ENCODE measurements at regions not wholly inside any gene's neighbourhood (a gene's known extent, or its start where the extent isn't known, plus 50 kb on each side); places are given as distances from the start of the nearest gene placed in this dataset.

DNA sequence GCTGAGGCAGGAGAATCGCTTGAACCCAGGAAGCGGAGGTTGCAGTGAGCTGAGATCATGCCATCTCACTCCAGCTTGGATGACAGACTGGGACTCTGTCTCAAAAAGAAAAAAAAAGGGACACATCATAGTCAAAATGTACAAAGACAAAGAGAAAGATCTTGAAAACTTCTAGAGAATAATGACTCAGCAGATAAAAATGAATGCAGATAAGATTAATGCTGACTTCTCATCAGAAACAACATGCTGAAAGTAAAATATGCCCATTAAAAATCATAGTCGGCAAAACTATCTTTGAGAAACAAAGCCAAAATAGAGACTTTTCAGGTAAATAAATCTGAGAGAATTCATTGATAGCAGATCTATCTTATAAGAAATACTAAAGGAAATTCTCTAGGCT lies 271.1 kb upstream of the GPR149 start:
- no peak overlapping the region for H3K27ac ChIP-seq (ENCODE audit: low read depth, low read length)
- no peak overlapping the region for H3K4me3 ChIP-seq (ENCODE audit: insufficient read depth, low read length)
- DNase-seq (ENCODE audit: insufficient read length, low spot score, missing footprints), result no peak
- no peaks in the 10 kb centered on the region for H4K20me1 ChIP-seq (ENCODE audit: insufficient read depth, low read length)
- no peaks in the 10 kb centered on the region for H3K27me3 ChIP-seq (ENCODE audit: insufficient read depth, low read length)
- no peak overlapping the region for H2AFZ ChIP-seq (ENCODE audit: low read length)
- TF ChIP-seq, protein P1, sequence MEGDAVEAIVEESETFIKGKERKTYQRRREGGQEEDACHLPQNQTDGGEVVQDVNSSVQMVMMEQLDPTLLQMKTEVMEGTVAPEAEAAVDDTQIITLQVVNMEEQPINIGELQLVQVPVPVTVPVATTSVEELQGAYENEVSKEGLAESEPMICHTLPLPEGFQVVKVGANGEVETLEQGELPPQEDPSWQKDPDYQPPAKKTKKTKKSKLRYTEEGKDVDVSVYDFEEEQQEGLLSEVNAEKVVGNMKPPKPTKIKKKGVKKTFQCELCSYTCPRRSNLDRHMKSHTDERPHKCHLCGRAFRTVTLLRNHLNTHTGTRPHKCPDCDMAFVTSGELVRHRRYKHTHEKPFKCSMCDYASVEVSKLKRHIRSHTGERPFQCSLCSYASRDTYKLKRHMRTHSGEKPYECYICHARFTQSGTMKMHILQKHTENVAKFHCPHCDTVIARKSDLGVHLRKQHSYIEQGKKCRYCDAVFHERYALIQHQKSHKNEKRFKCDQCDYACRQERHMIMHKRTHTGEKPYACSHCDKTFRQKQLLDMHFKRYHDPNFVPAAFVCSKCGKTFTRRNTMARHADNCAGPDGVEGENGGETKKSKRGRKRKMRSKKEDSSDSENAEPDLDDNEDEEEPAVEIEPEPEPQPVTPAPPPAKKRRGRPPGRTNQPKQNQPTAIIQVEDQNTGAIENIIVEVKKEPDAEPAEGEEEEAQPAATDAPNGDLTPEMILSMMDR (IDR thresholded peaks at IDR 0.05; ENCODE audit: extremely low read depth, low read depth, low read length), result no peak
- H3K79me2 ChIP-seq (ENCODE audit: insufficient read depth, low read length), result no peaks in the 10 kb centered on the region
- H3K4me2 ChIP-seq (ENCODE audit: insufficient read depth, low read length), result no peak overlapping the region
- no peaks in the 10 kb centered on the region for H3K9me3 ChIP-seq (ENCODE audit: low read depth, low read length)
- H3K36me3 ChIP-seq (ENCODE audit: insufficient read depth, low read length), result no peaks in the 10 kb centered on the region
- H3K4me1 ChIP-seq (ENCODE audit: insufficient read depth, low read length), result no peaks in the 10 kb centered on the region

GRCh38 chr3:154690413-154690812 lies 260.4 kb upstream of the GPR149 start:
- Histone ChIP-seq H2AFZ (ENCODE audit: low read length) (no peak overlapping the region), H3K4me1 (ENCODE audit: insufficient read depth, low read length) (no peaks in the 10 kb centered on the region), H3K27ac (ENCODE audit: low read depth, low read length) (no peak overlapping the region), H4K20me1 (ENCODE audit: insufficient read depth, low read length) (no peaks in the 10 kb centered on the region), H3K36me3 (ENCODE audit: insufficient read depth, low read length) (no peaks in the 10 kb centered on the region), H3K4me3 (ENCODE audit: insufficient read depth, low read length) (no peak overlapping the region), H3K4me2 (ENCODE audit: insufficient read depth, low read length) (no peak overlapping the region), H3K79me2 (ENCODE audit: insufficient read depth, low read length) (no peaks in the 10 kb centered on the region), H3K9me3 (ENCODE audit: low read depth, low read length) (no peaks in the 10 kb centered on the region), H3K27me3 (ENCODE audit: insufficient read depth, low read length) (no peaks in the 10 kb centered on the region)
- TF ChIP-seq, protein P1 (IDR thresholded peaks at IDR 0.05; ENCODE audit: extremely low read depth, low read depth, low read length), result no peak
- DNase-seq (ENCODE audit: insufficient read length, low spot score, missing footprints), result no peak

DNA sequence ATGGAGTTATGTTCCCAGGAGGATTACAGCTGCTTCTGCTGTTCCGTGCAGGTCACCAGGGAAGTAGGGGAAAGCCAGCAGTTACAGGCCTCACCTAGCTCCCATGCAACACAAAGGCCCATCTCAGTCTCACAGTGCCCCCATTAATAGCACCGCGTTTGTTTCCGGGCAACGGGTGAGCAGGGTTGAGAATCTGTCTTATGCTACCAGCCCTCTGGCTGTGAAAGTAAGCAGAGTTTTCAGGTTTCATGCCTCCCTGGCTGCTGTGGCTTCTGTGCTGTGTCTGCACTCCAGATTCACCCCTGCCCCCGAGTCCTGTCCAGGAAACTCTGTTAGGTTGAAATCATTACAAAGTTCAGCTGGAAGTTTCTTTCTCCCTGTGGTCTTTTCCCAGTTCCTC lies 254.4 kb upstream of the GPR149 start:
- Histone ChIP-seq H2AFZ (ENCODE audit: low read length) (no peak overlapping the region), H3K4me3 (ENCODE audit: insufficient read depth, low read length) (no peak overlapping the region), H3K9me3 (ENCODE audit: low read depth, low read length) (no peaks in the 10 kb centered on the region), H3K27ac (ENCODE audit: low read depth, low read length) (no peak overlapping the region), H3K79me2 (ENCODE audit: insufficient read depth, low read length) (no peaks in the 10 kb centered on the region), H3K27me3 (ENCODE audit: insufficient read depth, low read length) (no peaks in the 10 kb centered on the region), H3K4me1 (ENCODE audit: insufficient read depth, low read length) (no peaks in the 10 kb centered on the region), H3K36me3 (ENCODE audit: insufficient read depth, low read length) (no peaks in the 10 kb centered on the region), H3K4me2 (ENCODE audit: insufficient read depth, low read length) (no peak overlapping the region), H4K20me1 (ENCODE audit: insufficient read depth, low read length) (no peaks in the 10 kb centered on the region)
- no peak for DNase-seq (ENCODE audit: insufficient read length, low spot score, missing footprints)
- TF ChIP-seq, protein P1 (IDR thresholded peaks at IDR 0.05; ENCODE audit: extremely low read depth, low read depth, low read length), result no peak

DNA sequence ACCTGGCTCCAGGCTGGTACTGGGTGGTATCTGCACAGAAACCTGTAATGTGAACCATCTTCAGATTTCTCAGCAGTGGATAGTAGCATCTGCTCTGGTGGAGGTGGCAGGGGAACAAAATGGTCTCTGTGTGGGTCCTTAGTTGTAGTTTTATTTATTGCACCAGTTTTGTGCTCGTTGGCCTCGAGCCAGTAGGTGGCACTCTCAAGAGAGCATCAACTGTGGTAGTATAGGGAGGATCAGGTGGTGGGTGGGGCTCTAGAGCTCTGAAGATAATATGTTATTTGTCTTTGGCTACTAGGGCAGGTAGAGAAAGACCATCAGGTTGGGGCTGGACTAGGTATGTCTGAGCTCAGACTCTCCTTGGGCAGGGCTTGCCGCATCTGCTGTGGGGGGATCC lies 254.0 kb upstream of the GPR149 start:
- H3K79me2 ChIP-seq (ENCODE audit: insufficient read depth, low read length), result no peaks in the 10 kb centered on the region
- TF ChIP-seq, protein P1 (IDR thresholded peaks at IDR 0.05; ENCODE audit: extremely low read depth, low read depth, low read length), result no peak
- no peaks in the 10 kb centered on the region for H3K36me3 ChIP-seq (ENCODE audit: insufficient read depth, low read length)
- H3K4me3 ChIP-seq (ENCODE audit: insufficient read depth, low read length), result no peak overlapping the region
- H3K9me3 ChIP-seq (ENCODE audit: low read depth, low read length), result no peaks in the 10 kb centered on the region
- no peak for DNase-seq (ENCODE audit: insufficient read length, low spot score, missing footprints)
- no peaks in the 10 kb centered on the region for H3K4me1 ChIP-seq (ENCODE audit: insufficient read depth, low read length)
- H4K20me1 ChIP-seq (ENCODE audit: insufficient read depth, low read length), result no peaks in the 10 kb centered on the region
- H2AFZ ChIP-seq (ENCODE audit: low read length), result no peak overlapping the region
- no peak overlapping the region for H3K27ac ChIP-seq (ENCODE audit: low read depth, low read length)
- H3K27me3 ChIP-seq (ENCODE audit: insufficient read depth, low read length), result no peaks in the 10 kb centered on the region
- no peak overlapping the region for H3K4me2 ChIP-seq (ENCODE audit: insufficient read depth, low read length)
